Mammary epithelial cell (primary cell): ENCODE measurements at regions not wholly inside any gene's neighbourhood (a gene's known extent, or its start where the extent isn't known, plus 50 kb on each side); places are given as distances from the start of the nearest gene placed in this dataset.

Experiments used
- EZH2 ChIP-seq: IDR thresholded peaks from 2 replicates; pipeline ENCODE4 v1.6.1; 2012; ENCODE audit warnings: low read length, inconsistent platforms, borderline replicate concordance
- TF ChIP-seq, protein P1 (sequence below), 2 donors: IDR thresholded peaks in 1 of 2; conservative IDR thresholded peaks in 1 of 2; 2 replicates each; pipeline ENCODE4 v1.5.1; 2011 to 2012; ENCODE audit warnings: inconsistent platforms in 2 of 2, low read length in 2 of 2, mild to moderate bottlenecking in 2 of 2, control low read depth in 1 of 2, low read depth in 1 of 2; ENCODE audit not compliant: insufficient read depth in 1 of 2; ENCODE audit errors: extremely low read depth in 1 of 2

DNA sequence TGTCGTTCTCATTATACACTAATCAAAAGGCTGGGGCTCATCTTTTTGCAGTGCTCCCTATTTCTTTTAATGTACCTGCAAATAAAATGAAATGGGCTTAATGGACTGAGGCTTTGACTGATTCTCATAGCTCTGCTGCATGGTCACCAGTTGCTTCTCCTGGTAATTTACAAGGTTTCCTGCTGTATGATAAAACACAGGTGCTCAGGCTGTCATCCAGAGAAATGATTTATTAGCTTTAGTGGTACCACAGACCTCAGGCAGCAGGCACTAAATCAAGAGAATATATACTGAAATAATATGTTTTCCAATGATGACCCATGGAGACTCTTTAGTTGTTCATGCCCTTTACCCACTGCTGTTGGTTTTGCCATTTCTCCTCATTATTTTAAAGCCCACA is 137.7 kb downstream of the C4orf33 start:
- TF ChIP-seq EZH2 = no peak
- TF ChIP-seq, protein P1, sequence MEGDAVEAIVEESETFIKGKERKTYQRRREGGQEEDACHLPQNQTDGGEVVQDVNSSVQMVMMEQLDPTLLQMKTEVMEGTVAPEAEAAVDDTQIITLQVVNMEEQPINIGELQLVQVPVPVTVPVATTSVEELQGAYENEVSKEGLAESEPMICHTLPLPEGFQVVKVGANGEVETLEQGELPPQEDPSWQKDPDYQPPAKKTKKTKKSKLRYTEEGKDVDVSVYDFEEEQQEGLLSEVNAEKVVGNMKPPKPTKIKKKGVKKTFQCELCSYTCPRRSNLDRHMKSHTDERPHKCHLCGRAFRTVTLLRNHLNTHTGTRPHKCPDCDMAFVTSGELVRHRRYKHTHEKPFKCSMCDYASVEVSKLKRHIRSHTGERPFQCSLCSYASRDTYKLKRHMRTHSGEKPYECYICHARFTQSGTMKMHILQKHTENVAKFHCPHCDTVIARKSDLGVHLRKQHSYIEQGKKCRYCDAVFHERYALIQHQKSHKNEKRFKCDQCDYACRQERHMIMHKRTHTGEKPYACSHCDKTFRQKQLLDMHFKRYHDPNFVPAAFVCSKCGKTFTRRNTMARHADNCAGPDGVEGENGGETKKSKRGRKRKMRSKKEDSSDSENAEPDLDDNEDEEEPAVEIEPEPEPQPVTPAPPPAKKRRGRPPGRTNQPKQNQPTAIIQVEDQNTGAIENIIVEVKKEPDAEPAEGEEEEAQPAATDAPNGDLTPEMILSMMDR (conservative IDR thresholded peaks at IDR 0.05 in 1 of 2, IDR thresholded peaks at IDR 0.05 in 1 of 2; ENCODE audit: extremely low read depth in 1 of 2, insufficient read depth in 1 of 2, low read depth in 1 of 2, low read length in 2 of 2) = no peak
